Dermis blood vessel endothelial cell (primary cell): ENCODE measurements at regions not wholly inside any gene's neighbourhood (a gene's known extent, or its start where the extent isn't known, plus 50 kb on each side); places are given as distances from the start of the nearest gene placed in this dataset.
"Not testable (repeated sequence)": the region's sequence is repeated elsewhere in the genome, so short reads cannot be mapped to it uniquely, and the experiment has no call there.

Experiments
- DNase-seq: peaks from one replicate; pipeline ENCODE4 v3.0.0; 2010

DNA sequence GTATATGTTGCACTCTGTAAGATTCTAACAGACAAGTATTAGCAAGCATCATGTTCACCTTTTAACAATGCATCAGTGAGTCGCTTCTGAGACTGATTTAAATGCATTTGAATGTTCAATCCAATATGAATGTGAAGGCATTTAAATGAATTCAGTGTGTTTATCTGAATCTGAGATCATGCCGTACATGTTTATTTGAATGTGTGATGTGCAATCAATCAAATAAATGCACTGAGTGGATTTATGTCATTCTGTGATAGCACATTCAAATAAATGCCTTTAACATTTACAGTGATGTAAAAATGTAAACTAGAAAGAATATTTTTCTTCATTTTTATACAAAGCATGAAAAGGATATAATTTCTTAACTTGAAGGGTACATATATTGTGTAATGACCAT is 1063.5 kb upstream of the NUDT12 start:
- DNase-seq: no peak

GRCh38 chr5:104612005-104612404 is 1049.4 kb upstream of the NUDT12 start:
- no peak for DNase-seq

DNA sequence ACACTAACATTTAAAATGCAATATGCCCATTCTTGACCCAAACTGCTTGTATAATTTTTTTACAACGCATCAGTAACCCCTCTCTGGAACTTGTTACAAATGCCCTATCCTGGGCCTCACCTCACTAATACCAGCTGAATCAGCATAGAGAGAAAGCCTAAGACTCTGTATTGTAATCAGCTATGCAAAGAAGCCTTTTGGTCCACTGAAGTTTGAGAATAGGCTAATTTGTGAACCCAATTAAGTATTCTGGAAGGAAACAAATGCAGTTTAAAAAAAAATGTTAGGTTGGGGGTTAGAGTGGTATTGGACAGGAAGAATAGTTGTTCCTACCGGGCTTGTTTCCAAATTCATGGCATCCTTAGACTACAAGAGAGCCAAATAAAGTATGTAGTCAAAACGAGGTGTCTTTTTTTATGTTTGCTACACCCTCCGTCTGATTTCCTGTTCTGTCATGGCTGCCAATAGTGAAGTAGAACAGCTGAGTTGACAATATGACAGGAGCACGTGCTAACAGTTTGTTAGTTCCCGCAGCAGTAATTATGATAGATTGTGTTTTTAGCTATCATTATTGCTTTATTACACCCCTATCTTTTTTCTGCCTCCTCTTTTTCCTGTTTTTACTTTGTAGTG is 1048.7 kb upstream of the NUDT12 start:
- no peak for DNase-seq

DNA sequence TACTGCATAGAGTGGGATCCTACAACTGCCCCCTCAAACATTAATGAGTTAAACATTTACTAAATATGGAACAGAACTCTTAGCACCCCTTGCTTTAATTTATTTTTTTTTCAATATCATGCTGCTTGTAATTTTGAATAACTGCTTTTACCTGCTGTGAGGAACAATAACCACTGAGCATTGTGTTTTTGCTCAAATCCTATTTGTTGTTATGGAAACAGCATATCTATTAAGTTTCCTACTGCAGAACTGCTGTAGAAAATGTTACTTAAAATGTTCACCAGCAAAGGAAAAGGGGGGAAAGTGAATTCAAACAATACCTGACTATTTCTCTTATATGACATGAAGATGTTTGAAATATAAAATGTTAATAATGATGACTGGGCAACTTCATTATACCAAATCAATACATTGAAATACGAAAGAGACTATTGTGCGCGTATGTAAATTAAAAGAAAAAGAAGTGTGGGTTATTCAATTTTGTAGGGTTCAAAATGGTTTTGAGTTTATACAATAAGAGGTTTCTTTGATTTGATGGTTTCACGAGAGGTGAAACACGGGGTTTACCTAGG is 1043.8 kb upstream of the NUDT12 start:
- DNase-seq: no peak

GRCh38 chr5:104599726-104600125 is 1037.1 kb upstream of the NUDT12 start:
- no peak for DNase-seq

- no peak for DNase-seq
These were observed 1035.7 kb upstream of the NUDT12 start for GRCh38 chr5:104598285-104598684.

DNA sequence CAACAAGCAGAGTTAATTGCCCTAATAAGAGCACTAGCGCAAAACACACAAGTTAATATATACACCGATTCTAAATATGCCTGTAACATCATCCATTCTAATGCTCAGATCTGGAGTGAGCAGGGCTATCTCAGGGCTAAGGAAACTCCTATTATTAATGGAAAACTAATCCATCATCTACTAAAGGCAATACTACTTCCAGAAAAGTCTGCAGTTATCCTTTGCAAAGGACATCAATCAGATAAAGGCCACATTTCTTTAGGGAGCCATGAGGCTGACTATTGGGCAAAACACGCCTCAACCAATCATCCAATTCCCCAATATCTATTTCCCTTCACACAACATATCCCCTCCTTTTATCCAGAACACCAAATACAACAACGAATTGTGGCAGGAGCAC is 1032.3 kb upstream of the NUDT12 start:
- DNase-seq: no peak

DNA sequence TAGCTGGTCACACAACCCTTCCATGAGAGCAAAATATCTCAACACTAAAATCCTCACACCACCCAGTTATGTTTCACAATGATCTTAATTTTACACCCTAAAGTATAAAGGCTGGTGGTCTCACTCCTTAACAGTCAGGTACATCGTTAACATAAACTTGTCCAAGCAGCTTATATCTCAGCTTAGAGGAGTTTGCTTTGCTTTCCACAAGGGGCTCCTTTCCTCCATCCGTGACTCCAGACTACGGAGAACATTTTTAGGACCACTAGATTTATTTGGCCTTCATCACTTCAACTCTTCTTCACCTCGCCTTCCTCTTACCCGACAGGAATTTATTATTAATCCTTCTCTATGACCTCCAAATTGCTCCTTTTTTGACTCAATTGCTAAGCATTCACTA is 1014.1 kb upstream of the NUDT12 start:
- no peak for DNase-seq

GRCh38 chr5:104573949-104574709 is 1011.5 kb upstream of the NUDT12 start:
- DNase-seq: no peak

DNA sequence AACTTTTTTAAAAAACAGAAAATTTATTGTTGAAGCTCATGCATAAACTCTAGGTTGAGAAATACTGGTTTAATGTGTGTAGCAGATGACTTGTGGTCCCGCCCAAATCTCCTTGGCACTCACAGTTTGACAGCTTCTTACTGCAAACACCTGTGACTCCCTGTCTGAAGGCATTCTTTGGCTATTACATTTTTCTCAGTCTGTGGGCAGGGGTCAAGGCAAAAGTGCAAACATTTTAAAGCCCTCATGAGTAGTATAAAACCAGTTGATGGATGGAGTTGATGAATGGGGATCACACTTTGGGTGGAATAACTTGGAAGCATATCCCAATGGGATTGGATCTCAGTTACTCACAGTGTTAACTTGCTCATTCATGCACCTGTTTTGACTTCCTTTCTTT is 1007.0 kb upstream of the NUDT12 start:
- no peak for DNase-seq

DNA sequence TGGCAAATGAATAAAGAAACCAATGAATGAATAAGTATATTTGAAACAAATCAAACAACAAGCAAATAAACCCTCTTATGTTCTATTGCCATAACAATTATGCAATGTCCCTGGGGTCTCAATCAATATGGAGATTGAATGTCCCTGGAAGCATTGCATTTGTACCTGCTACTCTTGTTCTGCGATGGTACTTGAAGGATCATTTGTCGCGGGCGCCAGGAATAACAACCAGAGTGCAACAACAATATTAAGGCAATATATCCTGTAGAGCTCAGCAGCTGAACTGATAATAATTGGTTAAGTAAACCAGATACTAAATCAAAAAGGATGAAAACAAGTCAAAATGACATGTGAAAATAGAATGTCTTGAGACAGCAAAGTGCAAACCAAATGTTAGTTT is 1001.9 kb upstream of the NUDT12 start:
- no peak for DNase-seq

DNA sequence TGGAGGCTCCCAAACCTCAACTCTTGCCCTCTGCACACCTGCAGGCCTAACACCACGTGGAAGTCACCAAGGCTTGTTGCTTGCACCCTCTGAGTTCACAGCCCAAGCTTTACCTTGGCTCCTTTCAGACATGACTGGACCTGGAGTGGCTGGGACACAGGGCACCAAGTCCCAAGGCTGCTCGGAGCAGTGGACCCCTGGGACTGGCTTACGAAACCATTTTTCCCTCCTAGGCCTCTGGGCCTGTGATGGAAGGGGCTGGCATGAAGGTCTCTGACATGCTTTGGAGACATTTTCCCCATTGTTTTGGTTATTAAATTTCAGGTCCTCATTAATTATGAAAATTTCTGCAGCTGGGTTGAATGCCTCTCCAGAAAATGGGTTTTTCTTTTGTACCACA is 994.4 kb upstream of the NUDT12 start:
- DNase-seq: no peak

DNA sequence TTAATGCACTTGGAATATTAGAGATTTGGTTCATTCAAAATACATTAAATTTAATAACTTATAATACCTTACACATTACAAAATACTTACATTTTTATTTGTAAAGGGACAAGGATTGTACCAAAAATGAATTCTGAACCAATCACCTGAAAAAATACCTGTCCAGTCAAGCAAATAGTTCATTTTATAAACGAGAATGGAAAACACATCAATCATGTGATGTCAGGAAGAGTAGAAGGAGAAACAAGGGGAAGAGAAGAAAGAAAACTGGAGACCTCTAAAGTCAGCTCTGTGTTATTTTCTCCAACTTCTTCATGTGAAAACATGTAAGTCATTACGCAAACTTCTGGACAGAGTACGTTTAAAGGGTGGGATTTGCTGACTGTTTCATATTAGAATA is 989.0 kb upstream of the NUDT12 start:
- no peak for DNase-seq

GRCh38 chr5:104546871-104547270 is 984.3 kb upstream of the NUDT12 start:
- DNase-seq: not testable (repeated sequence)

DNA sequence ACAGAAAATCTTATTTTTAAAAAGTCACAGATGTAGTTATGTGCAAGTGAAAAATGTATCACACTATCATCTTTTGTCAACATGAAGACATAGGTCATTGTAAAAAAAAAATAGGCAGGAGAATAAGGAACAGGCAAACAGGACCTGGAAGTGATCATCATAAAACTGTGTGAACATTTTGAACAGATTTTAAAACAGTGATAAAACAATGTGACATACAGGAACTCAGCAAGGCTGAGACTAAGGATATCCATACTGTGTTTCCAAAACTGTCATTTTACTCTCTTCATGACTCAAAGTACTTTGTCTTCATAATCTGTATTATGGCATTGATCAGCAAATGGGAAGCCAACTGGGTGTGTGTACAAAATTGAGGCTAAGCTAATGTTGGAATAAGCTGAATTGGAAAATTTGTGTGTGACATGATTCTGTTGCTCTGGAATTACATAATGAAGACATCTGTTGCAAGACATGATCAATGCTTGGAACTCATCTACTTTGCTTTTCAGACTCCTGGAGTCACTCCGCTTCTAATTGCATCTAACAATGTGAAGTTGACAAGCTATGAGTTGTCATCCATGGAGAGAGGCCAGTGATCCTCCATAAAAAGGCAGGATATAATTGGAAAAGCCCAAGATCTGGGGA is 978.7 kb upstream of the NUDT12 start:
- no peak for DNase-seq

- DNase-seq: no peak
These were observed 977.9 kb upstream of the NUDT12 start for GRCh38 chr5:104540448-104540847.

- no peak for DNase-seq
These were observed 977.2 kb upstream of the NUDT12 start for GRCh38 chr5:104539618-104540350.

GRCh38 chr5:104538734-104539133 is 976.1 kb upstream of the NUDT12 start:
- DNase-seq: no peak

DNA sequence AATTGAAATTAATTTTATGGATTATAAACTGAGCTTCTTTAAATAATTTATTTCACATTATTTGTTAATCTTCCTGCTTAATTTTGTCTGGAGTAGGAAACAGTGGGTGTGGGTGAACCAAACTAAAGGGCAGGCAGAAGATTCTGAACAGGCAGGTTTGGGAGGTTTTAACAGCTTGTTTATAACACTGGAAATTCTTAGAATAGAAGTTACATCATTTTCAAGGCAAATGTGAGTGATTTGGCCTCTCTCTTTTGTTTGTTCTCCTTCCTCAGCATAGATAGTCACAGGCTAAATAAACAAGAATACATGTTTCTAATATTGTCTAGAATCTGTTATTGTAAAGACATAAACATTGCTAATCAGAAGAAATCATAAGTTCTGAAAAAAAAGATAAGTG is 970.9 kb upstream of the NUDT12 start:
- DNase-seq: no peak

- no peak for DNase-seq
These were observed 964.3 kb upstream of the NUDT12 start for GRCh38 chr5:104526866-104527265.

DNA sequence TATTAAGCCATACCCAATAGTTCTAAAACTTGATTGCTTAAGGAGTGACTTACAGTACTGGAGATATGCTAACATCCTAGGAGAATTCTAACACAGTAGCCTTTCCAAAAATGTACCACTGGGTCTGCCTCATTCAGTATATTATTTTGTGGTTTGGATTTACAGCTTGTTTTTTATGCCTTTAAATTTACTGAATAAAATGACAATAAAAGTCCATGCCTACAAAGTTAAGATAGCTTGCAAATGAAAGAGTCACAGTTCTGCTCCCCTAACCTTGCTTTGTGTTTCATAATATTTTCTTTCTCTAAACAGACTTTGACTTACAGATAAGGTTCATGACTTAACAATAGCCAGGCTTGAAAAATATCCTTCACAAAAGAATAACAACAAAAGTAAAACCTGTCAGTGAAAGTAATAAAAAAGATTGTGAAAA is 951.1 kb upstream of the NUDT12 start:
- no peak for DNase-seq

GRCh38 chr5:104513121-104513602 is 950.6 kb upstream of the NUDT12 start:
- DNase-seq: no peak
